Skeletal muscle tissue (tissue), 3 donors: ENCODE measurements at regions not wholly inside any gene's neighbourhood (a gene's known extent, or its start where the extent isn't known, plus 50 kb on each side); places are given as distances from the start of the nearest gene placed in this dataset.

Experiments
- H3K27ac ChIP-seq: one replicate; pipeline ENCODE4 v1.7.0; 2013; ENCODE audit warnings: mild to moderate bottlenecking, low read depth, low read length, inconsistent platforms
- H3K27me3 ChIP-seq, 3 donors: one replicate each; pipeline ENCODE4 v1.7.0; 2013; ENCODE audit warnings: low read length in 3 of 3; ENCODE audit not compliant: control insufficient read depth in 3 of 3, insufficient read depth in 3 of 3
- H3K36me3 ChIP-seq, 3 donors: one replicate each; pipeline ENCODE4 v1.7.0; 2013; ENCODE audit warnings: low read length in 3 of 3; ENCODE audit not compliant: control insufficient read depth in 3 of 3, insufficient read depth in 3 of 3
- H3K4me1 ChIP-seq, 3 donors: one replicate each; pipeline ENCODE4 v1.7.0; 2013; ENCODE audit warnings: low read length in 3 of 3, mild to moderate bottlenecking in 3 of 3; ENCODE audit not compliant: control insufficient read depth in 3 of 3, insufficient read depth in 3 of 3
- H3K4me3 ChIP-seq, 3 donors: one replicate each; pipeline ENCODE4 v1.7.0; 2013; ENCODE audit warnings: low read length in 3 of 3
- H3K9ac ChIP-seq, 3 donors: one replicate each; pipeline ENCODE4 v1.7.0; 2013; ENCODE audit warnings: low read length in 3 of 3, mild to moderate bottlenecking in 3 of 3, moderate library complexity in 2 of 3, low read depth in 1 of 3
- H3K9me3 ChIP-seq, 3 donors: one replicate each; pipeline ENCODE4 v1.7.0; 2013; ENCODE audit warnings: low read length in 3 of 3; ENCODE audit not compliant: control insufficient read depth in 3 of 3
- donor health status: Osteomylitis.

DNA sequence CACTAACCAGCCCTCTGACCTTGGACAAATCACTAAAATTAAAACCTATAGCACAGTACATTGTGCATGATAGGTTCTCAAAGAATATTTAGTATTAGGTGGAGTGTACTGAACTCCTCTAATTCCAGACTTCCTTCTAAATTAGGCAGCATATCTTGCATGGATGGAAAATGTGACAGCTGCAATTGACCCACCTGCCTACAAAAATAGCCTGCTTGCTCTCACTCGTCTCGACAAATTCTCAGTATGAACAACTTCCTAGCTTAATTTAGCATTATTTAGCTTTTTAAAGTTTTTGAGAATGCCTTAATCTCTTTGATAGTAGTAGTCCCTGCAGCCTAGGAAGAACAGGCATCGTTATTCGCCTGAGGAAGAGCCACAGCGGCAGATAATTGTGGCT, 482.0 kb downstream of the PIK3C3 start:
- H3K9ac ChIP-seq, result no peak overlapping the region
- H3K27ac ChIP-seq, result no peak overlapping the region
- no peaks in the 10 kb centered on the region for H3K9me3 ChIP-seq
- H3K36me3 ChIP-seq, result no peaks in the 10 kb centered on the region
- H3K4me3 ChIP-seq, result no peak overlapping the region
- no peaks in the 10 kb centered on the region for H3K27me3 ChIP-seq
- no peaks in the 10 kb centered on the region for H3K4me1 ChIP-seq

DNA sequence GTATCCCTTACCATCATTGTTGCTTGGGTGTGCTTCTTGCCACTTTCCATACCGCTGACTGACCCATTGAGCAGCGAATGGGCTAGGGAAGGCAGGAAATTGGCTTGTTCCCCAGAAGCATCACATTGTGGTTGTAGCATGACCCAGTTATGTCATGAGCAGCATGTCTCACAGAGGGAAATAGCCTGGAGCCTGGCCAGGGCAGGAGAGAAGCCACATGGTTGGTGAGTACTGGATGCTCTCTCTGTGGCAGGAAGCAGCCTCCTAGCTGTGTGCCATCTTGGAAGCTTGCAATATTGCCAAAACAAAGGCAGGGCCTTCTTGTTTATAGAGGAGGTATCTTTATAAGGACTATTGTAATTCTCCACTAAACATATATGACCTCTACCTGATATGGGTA, 482.6 kb downstream of the PIK3C3 start:
- Histone ChIP-seq H3K4me1 (no peaks in the 10 kb centered on the region), H3K9ac (no peak overlapping the region), H3K9me3 (no peaks in the 10 kb centered on the region), H3K4me3 (no peak overlapping the region), H3K36me3 (no peaks in the 10 kb centered on the region), H3K27me3 (no peaks in the 10 kb centered on the region), H3K27ac (no peak overlapping the region)

DNA sequence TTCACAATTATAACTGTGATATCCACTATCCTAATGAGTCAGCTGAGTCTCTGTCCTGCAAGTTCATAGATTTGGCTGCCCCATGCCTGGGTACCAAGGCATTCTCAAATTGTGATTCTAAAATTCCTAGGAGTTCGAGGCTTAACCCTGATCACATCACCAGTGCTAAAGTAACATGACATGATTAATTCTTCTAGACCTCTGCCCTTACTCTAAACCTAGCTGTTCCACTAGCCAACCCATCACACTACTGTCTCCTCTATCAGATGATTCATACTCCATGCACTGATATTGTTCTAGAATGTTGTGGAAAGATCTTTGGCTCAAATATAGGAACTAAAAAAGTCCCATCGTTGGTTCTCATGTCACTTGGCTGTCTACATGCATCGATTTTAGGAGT, 487.6 kb downstream of the PIK3C3 start:
- Histone ChIP-seq H3K4me1 (no peaks in the 10 kb centered on the region), H3K27ac (no peak overlapping the region), H3K27me3 (no peaks in the 10 kb centered on the region), H3K9me3 (no peaks in the 10 kb centered on the region), H3K36me3 (no peaks in the 10 kb centered on the region), H3K9ac (no peak overlapping the region), H3K4me3 (no peak overlapping the region)

DNA sequence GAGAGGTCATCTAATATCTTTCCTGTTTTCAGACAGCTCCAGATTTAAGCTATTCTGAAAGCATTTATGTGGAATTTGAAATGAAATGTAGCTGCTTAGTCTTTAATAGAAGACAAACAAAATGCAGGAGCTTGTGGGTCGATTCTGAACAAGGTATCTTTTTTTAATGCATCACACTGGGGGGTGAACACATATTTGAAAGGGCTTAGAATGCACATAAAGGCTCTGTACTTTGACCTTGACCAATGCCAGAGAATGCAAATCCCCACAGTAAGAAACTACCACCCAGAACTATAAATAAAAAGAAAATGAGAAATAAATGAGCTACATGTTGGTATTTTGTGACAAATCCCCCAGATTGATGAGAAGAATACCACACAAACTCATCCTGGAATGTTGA, 489.3 kb downstream of the PIK3C3 start:
- H3K4me3 ChIP-seq, result no peak overlapping the region
- H3K36me3 ChIP-seq, result no peaks in the 10 kb centered on the region
- no peaks in the 10 kb centered on the region for H3K27me3 ChIP-seq
- H3K27ac ChIP-seq, result no peak overlapping the region
- H3K9me3 ChIP-seq, result no peaks in the 10 kb centered on the region
- H3K9ac ChIP-seq, result no peak overlapping the region
- no peaks in the 10 kb centered on the region for H3K4me1 ChIP-seq

DNA sequence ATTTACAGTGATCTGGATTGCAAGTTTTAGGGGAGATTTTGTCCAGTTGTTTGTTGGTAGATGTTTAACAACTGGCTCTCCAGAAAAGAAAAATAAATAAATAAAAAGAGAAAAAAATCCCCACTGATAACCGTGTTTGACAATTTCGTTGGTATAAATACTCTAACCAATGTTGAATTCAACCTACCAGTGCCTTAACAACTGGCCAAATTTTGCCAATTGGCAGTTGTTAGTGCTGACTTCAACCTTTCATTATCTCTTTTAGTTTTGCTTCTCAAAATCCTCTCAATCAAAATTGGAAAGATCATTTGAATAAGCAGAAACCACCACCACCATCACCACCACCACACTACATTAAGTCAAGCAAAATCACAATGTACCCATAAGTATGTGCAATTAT, 490.3 kb downstream of the PIK3C3 start:
- Histone ChIP-seq H3K4me1 (no peaks in the 10 kb centered on the region), H3K27me3 (no peaks in the 10 kb centered on the region), H3K9me3 (no peaks in the 10 kb centered on the region), H3K36me3 (no peaks in the 10 kb centered on the region), H3K9ac (no peak overlapping the region), H3K4me3 (no peak overlapping the region), H3K27ac (no peak overlapping the region)

DNA sequence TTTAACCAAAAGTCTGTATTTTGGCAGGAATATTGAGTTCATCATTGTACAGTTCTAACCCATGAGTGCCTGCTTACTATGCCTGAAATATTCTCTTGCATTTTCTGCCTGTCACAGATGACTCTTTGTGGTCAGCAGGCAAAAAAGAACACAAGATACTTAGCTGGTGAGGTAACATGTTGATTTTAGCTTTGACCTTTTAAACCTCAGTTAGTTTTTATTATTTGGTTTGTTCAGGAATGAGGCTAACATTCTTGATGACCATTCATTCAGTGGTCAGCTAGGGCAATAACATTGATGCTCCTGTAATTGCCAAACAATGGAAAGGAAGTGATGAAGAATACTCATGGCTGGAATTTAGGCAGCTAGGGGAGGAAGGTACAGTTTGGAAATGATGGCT, 491.2 kb downstream of the PIK3C3 start:
- Histone ChIP-seq H3K4me3 (no peak overlapping the region), H3K9me3 (no peaks in the 10 kb centered on the region), H3K27me3 (no peaks in the 10 kb centered on the region), H3K36me3 (no peaks in the 10 kb centered on the region), H3K4me1 (no peaks in the 10 kb centered on the region), H3K9ac (no peak overlapping the region), H3K27ac (no peak overlapping the region)

DNA sequence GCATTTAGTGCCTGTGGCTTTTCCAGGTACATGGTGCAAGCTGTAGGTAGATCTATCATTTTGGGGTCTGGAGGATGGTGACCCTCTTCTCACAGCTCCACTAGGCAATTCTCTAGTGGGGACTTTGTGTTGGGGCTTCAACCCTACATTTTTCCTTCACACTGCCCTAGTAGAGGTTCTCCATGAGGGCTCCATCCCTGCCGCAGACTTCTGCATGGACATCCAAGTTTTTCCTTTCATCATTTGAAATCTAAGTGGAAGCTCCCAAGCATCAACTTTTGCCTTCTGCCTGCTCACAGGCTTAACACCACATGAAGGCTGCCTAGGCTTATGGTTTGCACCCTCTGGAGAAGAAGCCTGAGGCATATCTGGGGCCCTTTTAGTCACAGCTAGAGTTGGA, 492.7 kb downstream of the PIK3C3 start:
- H3K4me3 ChIP-seq, result no peak overlapping the region

DNA sequence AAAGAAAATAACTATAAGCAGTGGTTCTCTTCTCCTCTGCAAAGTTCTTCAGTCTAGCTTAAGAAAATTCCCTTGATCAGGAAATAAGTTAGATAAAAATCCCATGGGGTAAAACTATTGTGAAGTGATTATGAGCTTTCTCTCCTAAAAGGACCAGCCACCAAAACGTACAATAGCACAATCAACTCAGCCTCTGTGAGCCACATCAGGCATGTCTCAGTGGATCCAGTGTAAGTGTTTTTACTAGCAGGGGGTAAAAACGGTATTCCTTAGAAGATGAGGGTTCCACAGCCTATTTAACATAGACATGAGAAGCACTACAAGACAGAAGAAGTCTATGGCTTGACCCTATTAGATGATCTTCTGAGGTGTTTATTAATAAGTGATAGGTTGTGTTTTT, 503.2 kb downstream of the PIK3C3 start:
- Histone ChIP-seq H3K27me3 (no peaks in the 10 kb centered on the region), H3K9me3 (no peaks in the 10 kb centered on the region), H3K36me3 (no peaks in the 10 kb centered on the region), H3K4me1 (no peaks in the 10 kb centered on the region), H3K9ac (no peak overlapping the region), H3K4me3 (no peak overlapping the region), H3K27ac (no peak overlapping the region)

More for the DNA sequence above, 492.7 kb downstream of the PIK3C3 start:
- Histone ChIP-seq H3K9ac (no peak overlapping the region), H3K27ac (no peak overlapping the region), H3K36me3 (no peaks in the 10 kb centered on the region), H3K27me3 (no peaks in the 10 kb centered on the region), H3K9me3 (no peaks in the 10 kb centered on the region), H3K4me1 (no peaks in the 10 kb centered on the region)

DNA sequence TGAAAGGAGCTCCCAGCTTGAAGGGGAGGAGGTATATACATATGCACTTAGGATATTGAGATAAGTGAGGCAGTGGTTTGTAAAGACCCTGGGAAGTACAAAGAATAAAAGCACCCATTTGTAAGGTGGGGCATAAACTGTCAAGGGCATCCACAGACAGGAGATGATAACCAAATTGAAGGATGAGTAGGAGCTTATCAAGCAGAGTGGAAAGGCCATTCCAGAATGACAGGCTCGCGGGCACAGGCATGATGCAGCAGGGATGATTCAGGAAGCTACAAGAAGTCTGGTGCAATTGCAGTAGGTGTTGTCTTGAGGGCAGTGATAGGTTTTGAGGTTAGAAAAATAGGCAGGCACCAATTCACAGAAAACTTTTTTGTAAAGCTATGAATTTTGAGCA, 504.8 kb downstream of the PIK3C3 start:
- H3K27me3 ChIP-seq, result no peaks in the 10 kb centered on the region
- H3K9me3 ChIP-seq, result no peaks in the 10 kb centered on the region
- H3K4me3 ChIP-seq, result no peak overlapping the region
- H3K9ac ChIP-seq, result no peak overlapping the region
- H3K4me1 ChIP-seq, result no peaks in the 10 kb centered on the region
- H3K36me3 ChIP-seq, result no peaks in the 10 kb centered on the region
- no peak overlapping the region for H3K27ac ChIP-seq

DNA sequence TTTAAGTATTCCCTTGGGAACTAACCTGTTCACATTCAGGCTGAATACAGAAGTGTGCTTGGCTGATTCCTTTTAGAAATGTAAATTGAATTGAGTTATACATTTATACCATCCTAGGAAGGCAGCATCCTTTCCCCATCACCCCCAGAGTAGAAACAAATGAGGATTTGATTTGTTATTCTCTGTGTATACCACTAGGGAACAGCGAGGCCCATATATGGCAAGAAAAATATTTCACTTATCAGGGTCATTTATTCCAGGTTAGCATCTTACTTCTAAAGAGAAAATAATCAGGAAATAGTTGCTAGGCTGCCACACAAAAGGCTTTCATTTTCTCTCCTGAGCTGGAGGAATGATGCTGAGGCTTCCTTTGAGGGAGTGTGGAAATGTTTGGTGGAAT, 516.9 kb downstream of the PIK3C3 start:
- Histone ChIP-seq H3K27ac (no peak overlapping the region), H3K9ac (no peak overlapping the region), H3K4me3 (no peak overlapping the region), H3K27me3 (no peaks in the 10 kb centered on the region), H3K4me1 (no peaks in the 10 kb centered on the region), H3K9me3 (no peaks in the 10 kb centered on the region), H3K36me3 (no peaks in the 10 kb centered on the region)

DNA sequence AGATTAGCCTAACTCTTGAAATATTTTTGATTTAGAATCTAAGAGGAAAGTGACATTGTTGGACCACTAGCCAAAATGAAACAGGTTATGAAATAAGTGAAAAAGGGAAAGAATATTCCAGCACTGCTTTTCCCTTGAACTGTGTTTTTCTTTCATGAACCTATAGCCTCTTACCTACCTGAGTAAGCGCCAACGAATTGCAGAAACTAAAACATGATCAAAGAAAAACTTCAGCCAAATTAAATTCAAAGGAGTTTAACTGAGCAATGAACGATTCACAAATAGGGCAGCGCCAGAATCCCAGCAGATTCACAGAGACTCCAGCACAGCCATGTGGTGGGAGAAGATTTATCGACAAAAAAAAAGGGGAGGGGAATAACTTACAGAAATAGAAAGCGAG, 518.6 kb downstream of the PIK3C3 start:
- no peak overlapping the region for H3K4me3 ChIP-seq
- H3K36me3 ChIP-seq, result no peaks in the 10 kb centered on the region
- no peaks in the 10 kb centered on the region for H3K9me3 ChIP-seq
- H3K4me1 ChIP-seq, result no peaks in the 10 kb centered on the region
- H3K27me3 ChIP-seq, result no peaks in the 10 kb centered on the region
- H3K9ac ChIP-seq, result no peak overlapping the region
- H3K27ac ChIP-seq, result no peak overlapping the region
